C4-2B (cell line): ENCODE measurements at regions not wholly inside any gene's neighbourhood (a gene's known extent, or its start where the extent isn't known, plus 50 kb on each side); places are given as distances from the start of the nearest gene placed in this dataset.

Experiments
- ZFX ChIP-seq: fragments of 450-650 bp; IDR thresholded peaks from 2 replicates; pipeline ENCODE4 v1.6.1; 2017
- TF ChIP-seq, protein P1 (sequence below): fragments of 450-650 bp; conservative IDR thresholded peaks from 2 replicates; pipeline ENCODE4 v1.5.1; 2017; ENCODE audit warnings: mild to moderate bottlenecking

DNA sequence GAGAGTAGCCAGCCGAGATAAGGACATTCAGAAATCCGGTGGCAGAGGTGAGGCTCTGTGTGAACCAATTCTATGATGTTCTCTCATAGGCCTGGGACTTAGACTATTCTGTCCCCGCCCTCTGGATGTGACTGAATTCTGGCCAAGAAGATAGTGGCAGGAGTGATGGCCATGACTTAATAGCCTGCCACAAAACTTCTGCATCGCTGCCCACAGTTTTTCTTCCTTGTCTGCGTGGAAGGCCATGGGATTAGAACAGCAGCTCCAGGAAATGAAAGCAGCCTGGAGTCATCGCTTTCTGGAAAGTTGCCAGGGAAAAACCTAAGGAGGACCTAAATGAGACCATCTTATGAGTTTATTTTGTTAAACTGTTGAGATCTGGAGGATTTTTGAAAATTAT, 134.7 kb downstream of the F11 start:
- TF ChIP-seq, protein P1, sequence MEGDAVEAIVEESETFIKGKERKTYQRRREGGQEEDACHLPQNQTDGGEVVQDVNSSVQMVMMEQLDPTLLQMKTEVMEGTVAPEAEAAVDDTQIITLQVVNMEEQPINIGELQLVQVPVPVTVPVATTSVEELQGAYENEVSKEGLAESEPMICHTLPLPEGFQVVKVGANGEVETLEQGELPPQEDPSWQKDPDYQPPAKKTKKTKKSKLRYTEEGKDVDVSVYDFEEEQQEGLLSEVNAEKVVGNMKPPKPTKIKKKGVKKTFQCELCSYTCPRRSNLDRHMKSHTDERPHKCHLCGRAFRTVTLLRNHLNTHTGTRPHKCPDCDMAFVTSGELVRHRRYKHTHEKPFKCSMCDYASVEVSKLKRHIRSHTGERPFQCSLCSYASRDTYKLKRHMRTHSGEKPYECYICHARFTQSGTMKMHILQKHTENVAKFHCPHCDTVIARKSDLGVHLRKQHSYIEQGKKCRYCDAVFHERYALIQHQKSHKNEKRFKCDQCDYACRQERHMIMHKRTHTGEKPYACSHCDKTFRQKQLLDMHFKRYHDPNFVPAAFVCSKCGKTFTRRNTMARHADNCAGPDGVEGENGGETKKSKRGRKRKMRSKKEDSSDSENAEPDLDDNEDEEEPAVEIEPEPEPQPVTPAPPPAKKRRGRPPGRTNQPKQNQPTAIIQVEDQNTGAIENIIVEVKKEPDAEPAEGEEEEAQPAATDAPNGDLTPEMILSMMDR: no peak
- no peak for TF ChIP-seq ZFX
